ENCODE measurements at regions not wholly inside any gene's neighbourhood (a gene's known extent, or its start where the extent isn't known, plus 50 kb on each side); places are given as distances from the start of the nearest gene placed in this dataset.

DNA sequence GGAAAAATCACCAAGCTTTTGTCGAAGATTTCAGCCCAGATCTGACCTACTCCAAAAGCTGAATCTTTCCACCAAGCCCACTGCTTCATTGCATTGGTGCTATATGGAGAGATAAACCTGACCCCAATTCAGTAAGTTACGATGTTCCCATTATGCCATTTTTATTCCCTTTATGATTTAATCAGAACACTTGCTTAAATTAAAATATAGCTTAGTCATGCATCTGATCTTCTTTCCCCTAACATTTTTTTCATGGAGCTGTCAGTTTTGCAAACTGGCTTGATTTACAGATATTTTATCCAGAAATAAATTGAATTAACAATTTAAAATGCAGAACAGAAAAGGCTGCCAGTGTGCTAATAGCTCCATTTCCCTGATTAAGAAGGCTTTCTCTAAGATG is 503.5 kb upstream of the C1orf87 start:
- H3K27me3 ChIP-seq (ENCODE audit: low read depth, low read length) = no peaks in the 10 kb centered on the region
- no peak overlapping the region for H3K9ac ChIP-seq (ENCODE audit: low read length)
- H3K4me2 ChIP-seq (ENCODE audit: low read length) = no peak overlapping the region
- H3K79me2 ChIP-seq (ENCODE audit: low read length) = no peaks in the 10 kb centered on the region
- no peak overlapping the region for H3K4me3 ChIP-seq (ENCODE audit: low read length)
- H3K27ac ChIP-seq (ENCODE audit: low read length) = no peak overlapping the region
- H3K4me1 ChIP-seq (ENCODE audit: low read length) = peaks cover 8% of the 10 kb centered on the region
- no peak overlapping the region for H2AFZ ChIP-seq (ENCODE audit: low read depth, low read length)
- no peaks in the 10 kb centered on the region for H3K9me3 ChIP-seq (ENCODE audit: insufficient read depth, low read length)
- H4K20me1 ChIP-seq (ENCODE audit: insufficient read depth, low read length) = no peaks in the 10 kb centered on the region
- no peaks in the 10 kb centered on the region for H3K36me3 ChIP-seq (replicated peaks; ENCODE audit: low read depth, low read length)
- no peak for TF ChIP-seq EZH2phosphoT487 (IDR thresholded peaks at IDR 0.05; ENCODE audit: low read depth)

DNA sequence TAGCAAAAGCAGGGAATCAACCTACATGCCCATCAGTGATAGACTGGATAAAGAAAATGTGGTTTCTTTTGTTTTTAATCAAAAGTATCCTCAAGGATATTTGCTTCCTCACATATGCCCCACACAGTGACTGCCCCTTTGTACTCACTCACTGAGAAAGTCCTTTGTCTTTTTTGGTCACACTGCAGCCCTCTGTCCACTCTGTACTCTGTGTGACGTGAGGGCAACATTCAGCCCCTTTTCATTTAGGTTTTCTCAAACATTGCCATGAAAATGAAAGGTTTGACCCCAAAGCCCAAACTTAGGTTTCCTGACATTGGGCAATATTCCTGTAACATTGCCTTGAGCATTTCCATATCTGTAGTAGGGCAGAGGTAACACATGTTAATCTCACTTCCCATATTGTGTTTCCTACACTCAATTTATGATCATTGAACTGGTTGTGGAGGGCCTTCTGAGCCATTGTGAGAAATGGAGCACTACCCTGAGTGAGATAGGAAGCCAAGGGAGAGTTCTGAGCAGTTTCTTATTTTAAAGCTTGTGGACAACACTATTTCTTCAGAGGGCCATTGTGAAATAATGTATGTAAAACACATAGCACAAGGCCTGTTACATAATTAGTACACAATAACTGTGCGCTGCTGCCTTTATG is 501.9 kb upstream of the C1orf87 start:
- H3K4me2 ChIP-seq (ENCODE audit: low read length) = no peak overlapping the region
- no peaks in the 10 kb centered on the region for H4K20me1 ChIP-seq (ENCODE audit: insufficient read depth, low read length)
- no peak overlapping the region for H3K4me3 ChIP-seq (ENCODE audit: low read length)
- no peak overlapping the region for H3K27ac ChIP-seq (ENCODE audit: low read length)
- no peak overlapping the region for H2AFZ ChIP-seq (ENCODE audit: low read depth, low read length)
- H3K9ac ChIP-seq (ENCODE audit: low read length) = no peak overlapping the region
- peaks cover 8% of the 10 kb centered on the region for H3K4me1 ChIP-seq (ENCODE audit: low read length)
- H3K27me3 ChIP-seq (ENCODE audit: low read depth, low read length) = no peaks in the 10 kb centered on the region
- TF ChIP-seq, protein P1, sequence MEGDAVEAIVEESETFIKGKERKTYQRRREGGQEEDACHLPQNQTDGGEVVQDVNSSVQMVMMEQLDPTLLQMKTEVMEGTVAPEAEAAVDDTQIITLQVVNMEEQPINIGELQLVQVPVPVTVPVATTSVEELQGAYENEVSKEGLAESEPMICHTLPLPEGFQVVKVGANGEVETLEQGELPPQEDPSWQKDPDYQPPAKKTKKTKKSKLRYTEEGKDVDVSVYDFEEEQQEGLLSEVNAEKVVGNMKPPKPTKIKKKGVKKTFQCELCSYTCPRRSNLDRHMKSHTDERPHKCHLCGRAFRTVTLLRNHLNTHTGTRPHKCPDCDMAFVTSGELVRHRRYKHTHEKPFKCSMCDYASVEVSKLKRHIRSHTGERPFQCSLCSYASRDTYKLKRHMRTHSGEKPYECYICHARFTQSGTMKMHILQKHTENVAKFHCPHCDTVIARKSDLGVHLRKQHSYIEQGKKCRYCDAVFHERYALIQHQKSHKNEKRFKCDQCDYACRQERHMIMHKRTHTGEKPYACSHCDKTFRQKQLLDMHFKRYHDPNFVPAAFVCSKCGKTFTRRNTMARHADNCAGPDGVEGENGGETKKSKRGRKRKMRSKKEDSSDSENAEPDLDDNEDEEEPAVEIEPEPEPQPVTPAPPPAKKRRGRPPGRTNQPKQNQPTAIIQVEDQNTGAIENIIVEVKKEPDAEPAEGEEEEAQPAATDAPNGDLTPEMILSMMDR (IDR thresholded peaks at IDR 0.05; ENCODE audit: low read depth, low read length) = no peak
- no peak for TF ChIP-seq EZH2phosphoT487 (IDR thresholded peaks at IDR 0.05; ENCODE audit: low read depth)
- no peaks in the 10 kb centered on the region for H3K79me2 ChIP-seq (ENCODE audit: low read length)
- H3K9me3 ChIP-seq (ENCODE audit: insufficient read depth, low read length) = no peaks in the 10 kb centered on the region
- H3K36me3 ChIP-seq (replicated peaks; ENCODE audit: low read depth, low read length) = no peaks in the 10 kb centered on the region

DNA sequence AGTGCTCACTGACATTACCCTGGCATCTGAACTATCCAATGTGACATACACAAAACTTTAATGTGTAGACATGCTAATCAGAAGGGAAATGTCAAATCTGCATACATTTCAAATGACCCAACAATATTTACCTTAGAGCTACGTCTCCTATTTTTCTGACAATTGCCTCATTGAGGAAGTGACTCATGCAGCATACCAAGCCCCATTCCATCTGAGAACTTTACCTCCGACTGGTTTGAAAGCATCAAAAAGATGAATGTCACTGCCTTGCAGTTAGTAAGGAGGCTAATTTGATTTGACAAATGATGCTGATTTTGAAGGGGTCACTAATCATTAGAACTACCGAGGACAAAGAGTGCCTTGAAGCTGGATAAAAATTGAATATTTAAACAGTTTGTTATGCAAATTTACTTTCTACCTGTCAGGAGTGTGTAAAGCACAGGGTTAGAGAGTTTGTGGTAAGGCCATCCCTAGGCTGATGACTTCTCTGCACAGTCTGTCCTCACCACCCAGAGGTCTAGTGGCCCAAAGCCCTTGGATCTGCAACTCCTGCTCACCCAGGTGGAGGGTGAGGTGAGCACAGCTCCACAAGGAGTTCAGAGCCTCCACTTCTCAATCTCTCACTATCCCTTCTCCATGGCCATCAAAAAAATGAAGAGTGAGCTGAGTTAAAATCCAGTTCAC is 500.3 kb upstream of the C1orf87 start:
- H3K27ac ChIP-seq (ENCODE audit: low read length) = no peak overlapping the region
- H3K79me2 ChIP-seq (ENCODE audit: low read length) = no peaks in the 10 kb centered on the region
- no peak for TF ChIP-seq EZH2phosphoT487 (IDR thresholded peaks at IDR 0.05; ENCODE audit: low read depth)
- TF ChIP-seq, protein P1 (IDR thresholded peaks at IDR 0.05; ENCODE audit: low read depth, low read length) = no peak
- H3K9ac ChIP-seq (ENCODE audit: low read length) = no peak overlapping the region
- H3K36me3 ChIP-seq (replicated peaks; ENCODE audit: low read depth, low read length) = no peaks in the 10 kb centered on the region
- no peaks in the 10 kb centered on the region for H3K9me3 ChIP-seq (ENCODE audit: insufficient read depth, low read length)
- H4K20me1 ChIP-seq (ENCODE audit: insufficient read depth, low read length) = no peaks in the 10 kb centered on the region
- no peak overlapping the region for H2AFZ ChIP-seq (ENCODE audit: low read depth, low read length)
- no peak overlapping the region for H3K4me2 ChIP-seq (ENCODE audit: low read length)
- H3K4me3 ChIP-seq (ENCODE audit: low read length) = no peak overlapping the region
- H3K4me1 ChIP-seq (ENCODE audit: low read length) = peaks cover 8% of the 10 kb centered on the region
- no peaks in the 10 kb centered on the region for H3K27me3 ChIP-seq (ENCODE audit: low read depth, low read length)

DNA sequence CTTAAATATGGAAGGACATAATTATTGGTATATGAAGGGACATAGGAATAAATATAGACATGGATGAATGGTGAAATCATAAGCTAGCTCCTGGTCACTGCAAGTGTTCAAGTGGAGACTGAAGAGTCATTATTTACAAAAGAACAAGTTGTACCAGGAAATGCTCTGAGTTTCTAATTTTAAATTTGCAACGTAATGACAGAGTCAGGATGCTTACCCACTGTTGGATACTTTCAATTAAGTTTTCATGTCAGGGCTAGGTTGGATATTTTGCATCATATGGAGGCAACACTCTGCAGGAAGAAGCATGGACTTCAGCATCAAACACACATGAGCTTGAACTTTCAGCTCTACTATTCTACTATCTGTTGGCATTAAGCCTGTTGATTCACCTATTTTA is 499.6 kb upstream of the C1orf87 start:
- Histone ChIP-seq H4K20me1 (ENCODE audit: insufficient read depth, low read length) (no peaks in the 10 kb centered on the region), H3K4me3 (ENCODE audit: low read length) (no peak overlapping the region), H3K27me3 (ENCODE audit: low read depth, low read length) (no peaks in the 10 kb centered on the region), H3K27ac (ENCODE audit: low read length) (no peak overlapping the region), H3K36me3 (replicated peaks; ENCODE audit: low read depth, low read length) (no peaks in the 10 kb centered on the region), H3K9ac (ENCODE audit: low read length) (no peak overlapping the region), H3K79me2 (ENCODE audit: low read length) (no peaks in the 10 kb centered on the region), H2AFZ (ENCODE audit: low read depth, low read length) (no peak overlapping the region), H3K4me1 (ENCODE audit: low read length) (peaks cover 8% of the 10 kb centered on the region), H3K4me2 (ENCODE audit: low read length) (no peak overlapping the region), H3K9me3 (ENCODE audit: insufficient read depth, low read length) (no peaks in the 10 kb centered on the region)
- TF ChIP-seq EZH2phosphoT487 (IDR thresholded peaks at IDR 0.05; ENCODE audit: low read depth) = no peak
- TF ChIP-seq, protein P1 (IDR thresholded peaks at IDR 0.05; ENCODE audit: low read depth, low read length) = no peak

Data from OCI-LY3 (cell line).